Peyer's patch (tissue), 4 donors: ENCODE measurements at regions not wholly inside any gene's neighbourhood (a gene's known extent, or its start where the extent isn't known, plus 50 kb on each side); places are given as distances from the start of the nearest gene placed in this dataset.

Experiments used
- CTCF ChIP-seq, 6 experiments: fragments of 450-650 bp in 4 of 6; fragments of 200-600 bp in 2 of 6; sonication (generic) in 1 of 6; IDR thresholded peaks; one replicate each; pipeline ENCODE4 v1.5.1; 2017 to 2019; ENCODE audit warnings: antibody characterized with exemption in 6 of 6, mild to moderate bottlenecking in 3 of 6, moderate library complexity in 1 of 6
- POLR2A ChIP-seq, 2 donors: fragments of 450-650 bp; IDR thresholded peaks; one replicate each; pipeline ENCODE4 v1.5.1; 2017; ENCODE audit warnings: antibody characterized with exemption in 2 of 2, mild to moderate bottlenecking in 2 of 2, moderate library complexity in 2 of 2

GRCh38 chr1:209057901-209058300 is 525.6 kb upstream of the CAMK1G start:
- TF ChIP-seq POLR2A (IDR thresholded peaks at IDR 0.05) (no peak), CTCF (IDR thresholded peaks at IDR 0.05) (no peak)
